ENCODE measurements at regions not wholly inside any gene's neighbourhood (a gene's known extent, or its start where the extent isn't known, plus 50 kb on each side); places are given as distances from the start of the nearest gene placed in this dataset.

- TF ChIP-seq CTCF (IDR thresholded peaks at IDR 0.05; ENCODE audit: insufficient read depth, low read depth, low read length) (no peak), EZH2 (IDR thresholded peaks at IDR 0.05; ENCODE audit: insufficient read depth, low read length) (no peak)
These were observed 739.4 kb upstream of the IGFBP3 start for GRCh38 chr7:46660402-46660980.
